Endothelial cell of umbilical vein (primary cell): ENCODE measurements at regions not wholly inside any gene's neighbourhood (a gene's known extent, or its start where the extent isn't known, plus 50 kb on each side); places are given as distances from the start of the nearest gene placed in this dataset.

Source experiments
- BruUV-seq: library from RNA; stranded (reverse); fragments of 400-500 nt; replicated peaks from 2 replicates; lab custom pipeline; 2021; lab: Mats Ljungman, UMichigan
- CTCF ChIA-PET: fragments of 300-600, 350-600 bp; sonication (Branson Sonifier 250); formaldehyde crosslinking; loops from one replicate; lab custom pipeline; 2021; ENCODE audit warnings: antibody characterized with exemption, inconsistent platforms; lab: Charles Lee
- POLR2A ChIA-PET: fragments of 300-600, 350-600 bp; sonication (Branson Sonifier 250); formaldehyde crosslinking; loops from one replicate; lab custom pipeline; 2021; ENCODE audit warnings: antibody characterized with exemption, inconsistent platforms; lab: Charles Lee
- DNase-seq: peaks from one replicate; pipeline ENCODE4 v3.0.0-alpha.2; 2011; ENCODE audit warnings: low read depth, low spot score
- FAIRE-seq: peaks from 2 replicates; lab custom pipeline; 2011; peaks lifted over from hg19 to GRCh38; lab: Jason Lieb, UNC
- H2AFZ ChIP-seq: 2 replicates; pipeline ENCODE4 v1.6.0; 2012; ENCODE audit warnings: low read depth, low read length, control low read depth, inconsistent platforms
- H3K27ac ChIP-seq: 2 replicates; pipeline ENCODE4 v1.5.1; 2011; ENCODE audit warnings: low read depth, mild to moderate bottlenecking, control low read depth, low read length, moderate library complexity; ENCODE audit not compliant: insufficient read depth
- H3K27me3 ChIP-seq, 2 experiments: 2 replicates each; pipeline versions ENCODE4 v1.6.0 to v1.6.1; 2011; ENCODE audit warnings: low read length in 2 of 2, mixed read lengths in 1 of 2; ENCODE audit not compliant: control insufficient read depth in 2 of 2, insufficient read depth in 2 of 2
- H3K36me3 ChIP-seq, 2 experiments: 2 replicates in 1 of 2; 3 replicates in 1 of 2; pipeline ENCODE4 v1.5.1; 2011; ENCODE audit warnings: low read length in 2 of 2, mild to moderate bottlenecking in 1 of 2, moderate library complexity in 1 of 2; ENCODE audit not compliant: control insufficient read depth in 2 of 2, insufficient read depth in 2 of 2; ENCODE audit errors: extremely low read depth in 1 of 2
- H3K4me1 ChIP-seq: 3 replicates; pipeline ENCODE4 v1.5.1; 2011; ENCODE audit warnings: mild to moderate bottlenecking, low read length; ENCODE audit not compliant: control insufficient read depth, insufficient read depth; ENCODE audit errors: extremely low read depth
- H3K4me2 ChIP-seq: 2 replicates; pipeline ENCODE4 v1.6.1; 2011; ENCODE audit warnings: low read length, control low read depth, mixed read lengths; ENCODE audit not compliant: insufficient read depth
- H3K4me3 ChIP-seq, 3 experiments: fragments of 200-600 bp in 1 of 3; sonication (generic), shearing (Covaris generic) in 1 of 3; replicated peaks in 1 of 3; 2 replicates each; pipeline ENCODE4 v1.5.1; 2011 to 2016; ENCODE audit warnings: control low read depth in 3 of 3, low read length in 3 of 3, mild to moderate bottlenecking in 2 of 3, inconsistent platforms in 1 of 3, low read depth in 1 of 3, moderate library complexity in 1 of 3; ENCODE audit not compliant: insufficient read depth in 1 of 3
- H3K79me2 ChIP-seq: 2 replicates; pipeline ENCODE4 v1.6.0; 2012; ENCODE audit warnings: low read length, inconsistent platforms; ENCODE audit not compliant: control insufficient read depth, insufficient read depth
- H3K9ac ChIP-seq: replicated peaks from 2 replicates; pipeline ENCODE3; 2011; ENCODE audit warnings: low read length, control low read depth; ENCODE audit not compliant: insufficient read depth; ENCODE audit errors: extremely low read depth
- H3K9me1 ChIP-seq: replicated peaks from 3 replicates; pipeline ENCODE4 v1.6.0; 2011; ENCODE audit warnings: mild to moderate bottlenecking, low read length; ENCODE audit not compliant: control insufficient read depth, insufficient read depth; ENCODE audit errors: extremely low read depth
- H3K9me3 ChIP-seq: replicated peaks from 2 replicates; pipeline ENCODE4 v1.5.1; 2012; ENCODE audit warnings: low read length, inconsistent platforms; ENCODE audit not compliant: control insufficient read depth, insufficient read depth
- H4K20me1 ChIP-seq: replicated peaks from 2 replicates; pipeline ENCODE3; 2011; ENCODE audit warnings: mild to moderate bottlenecking, low read length; ENCODE audit not compliant: control insufficient read depth, insufficient read depth; ENCODE audit errors: extremely low read depth
- EZH2 ChIP-seq: IDR thresholded peaks from 2 replicates; pipeline ENCODE4 v1.6.1; 2012; ENCODE audit warnings: borderline replicate concordance, low read depth, mild to moderate bottlenecking, moderate library complexity, low read length, inconsistent platforms; ENCODE audit not compliant: severe bottlenecking
- GATA2 ChIP-seq: IDR thresholded peaks from 2 replicates; pipeline ENCODE4 v1.7.0; 2011; ENCODE audit warnings: low read depth, mild to moderate bottlenecking, moderate library complexity, mixed read lengths, low read length; ENCODE audit not compliant: insufficient read length, insufficient read depth
- dilution Hi-C: fragments of 300-500 bp; cut with MboI; formaldehyde crosslinking; loops from one replicate; pipeline ENCODE4 v1.15.0; 2019; ENCODE audit warnings: low sequenced_read_pairs; ENCODE audit not compliant: extremely low pct_ligation_motif_present
- intact Hi-C: fragments of 100-400 bp; cut with micrococcal nuclease; formaldehyde crosslinking; loops from one replicate; pipeline ENCODE4 v1.10.0; 2022
- TF ChIP-seq, protein P1 (sequence below), 2 donors: IDR thresholded peaks; 1 replicate in 1 of 2; 2 replicates in 1 of 2; pipeline ENCODE4 v1.5.1; 2011; ENCODE audit warnings: low read length in 2 of 2, mild to moderate bottlenecking in 2 of 2, moderate library complexity in 2 of 2, control low read depth in 1 of 2, inconsistent platforms in 1 of 2, low read depth in 1 of 2; ENCODE audit not compliant: insufficient read depth in 1 of 2; ENCODE audit errors: extremely low read depth in 1 of 2

DNA sequence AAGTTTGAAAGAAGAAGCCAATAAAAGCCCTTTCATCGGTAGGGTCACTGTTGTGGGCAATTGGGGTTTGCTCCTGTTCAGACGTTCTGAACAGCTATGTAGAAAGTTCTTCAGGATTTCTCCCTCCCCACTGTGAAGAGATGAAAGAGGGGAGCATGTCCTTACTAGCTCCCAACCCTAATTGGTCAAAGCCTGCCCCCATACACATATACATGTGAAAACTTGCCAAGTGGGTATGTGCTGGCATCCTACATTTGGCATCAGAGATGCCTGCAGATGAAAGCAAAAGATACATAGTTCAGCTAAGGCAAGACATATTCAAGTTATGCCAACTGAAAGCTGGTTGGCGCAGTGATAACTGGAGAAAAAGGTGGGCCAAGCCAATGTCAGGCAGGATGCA is 363.1 kb upstream of the DACH1 start:
- Histone ChIP-seq H2AFZ (no peak overlapping the region), H3K9ac (no peak overlapping the region), H3K27ac (no peak overlapping the region), H3K36me3 (no peaks in the 10 kb centered on the region), H3K9me1 (no peaks in the 10 kb centered on the region), H3K4me2 (no peak overlapping the region), H3K4me3 (no peak overlapping the region), H4K20me1 (no peaks in the 10 kb centered on the region), H3K4me1 (no peaks in the 10 kb centered on the region), H3K27me3 (no peaks in the 10 kb centered on the region), H3K9me3 (no peaks in the 10 kb centered on the region), H3K79me2 (no peaks in the 10 kb centered on the region)
- intact Hi-C loops, result no loop called here
- no peak for FAIRE-seq
- ChIA-PET CTCF (no interaction called here), POLR2A (no interaction called here)
- no TSS peak for BruUV-seq
- TF ChIP-seq GATA2, result no peak
- TF ChIP-seq, protein P1, sequence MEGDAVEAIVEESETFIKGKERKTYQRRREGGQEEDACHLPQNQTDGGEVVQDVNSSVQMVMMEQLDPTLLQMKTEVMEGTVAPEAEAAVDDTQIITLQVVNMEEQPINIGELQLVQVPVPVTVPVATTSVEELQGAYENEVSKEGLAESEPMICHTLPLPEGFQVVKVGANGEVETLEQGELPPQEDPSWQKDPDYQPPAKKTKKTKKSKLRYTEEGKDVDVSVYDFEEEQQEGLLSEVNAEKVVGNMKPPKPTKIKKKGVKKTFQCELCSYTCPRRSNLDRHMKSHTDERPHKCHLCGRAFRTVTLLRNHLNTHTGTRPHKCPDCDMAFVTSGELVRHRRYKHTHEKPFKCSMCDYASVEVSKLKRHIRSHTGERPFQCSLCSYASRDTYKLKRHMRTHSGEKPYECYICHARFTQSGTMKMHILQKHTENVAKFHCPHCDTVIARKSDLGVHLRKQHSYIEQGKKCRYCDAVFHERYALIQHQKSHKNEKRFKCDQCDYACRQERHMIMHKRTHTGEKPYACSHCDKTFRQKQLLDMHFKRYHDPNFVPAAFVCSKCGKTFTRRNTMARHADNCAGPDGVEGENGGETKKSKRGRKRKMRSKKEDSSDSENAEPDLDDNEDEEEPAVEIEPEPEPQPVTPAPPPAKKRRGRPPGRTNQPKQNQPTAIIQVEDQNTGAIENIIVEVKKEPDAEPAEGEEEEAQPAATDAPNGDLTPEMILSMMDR (IDR thresholded peaks at IDR 0.05; ENCODE audit: extremely low read depth in 1 of 2, insufficient read depth in 1 of 2, low read depth in 1 of 2, low read length in 2 of 2), result no peak
- dilution Hi-C loops, result no loop called here
- DNase-seq, result no peak

DNA sequence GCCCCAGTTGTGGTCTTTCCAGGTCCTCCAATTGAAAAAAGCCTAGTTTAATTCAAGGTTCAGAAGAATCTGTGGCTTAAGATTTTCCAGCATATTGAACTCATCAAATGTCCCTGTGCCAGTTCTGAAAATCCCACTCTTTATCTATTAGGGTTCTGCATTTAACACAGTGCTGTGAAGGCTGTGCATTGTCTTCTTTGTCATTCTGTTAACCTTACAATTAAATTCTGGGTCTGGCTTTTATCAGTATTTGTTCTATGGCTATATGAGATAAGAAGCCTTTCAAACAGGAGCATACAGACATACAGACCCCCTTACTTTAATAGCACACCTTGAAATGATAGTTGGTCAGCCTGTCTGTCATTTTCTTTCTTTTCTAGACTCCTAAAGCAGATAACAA is 362.1 kb upstream of the DACH1 start:
- Histone ChIP-seq H3K36me3 (no peaks in the 10 kb centered on the region), H3K9me1 (no peaks in the 10 kb centered on the region), H3K9ac (no peak overlapping the region), H3K4me1 (no peaks in the 10 kb centered on the region), H3K4me2 (no peak overlapping the region), H3K27ac (no peak overlapping the region), H2AFZ (no peak overlapping the region), H4K20me1 (no peaks in the 10 kb centered on the region), H3K79me2 (no peaks in the 10 kb centered on the region), H3K9me3 (no peaks in the 10 kb centered on the region), H3K4me3 (no peak overlapping the region), H3K27me3 (no peaks in the 10 kb centered on the region)
- no peak for TF ChIP-seq EZH2
- ChIA-PET POLR2A (no interaction called here), CTCF (no interaction called here)
- intact Hi-C loops, result no loop called here
- DNase-seq (no peak), FAIRE-seq (no peak)
- dilution Hi-C loops, result no loop called here
- no TSS peak for BruUV-seq
